ENCODE measurements at regions not wholly inside any gene's neighbourhood (a gene's known extent, or its start where the extent isn't known, plus 50 kb on each side); places are given as distances from the start of the nearest gene placed in this dataset.

DNA sequence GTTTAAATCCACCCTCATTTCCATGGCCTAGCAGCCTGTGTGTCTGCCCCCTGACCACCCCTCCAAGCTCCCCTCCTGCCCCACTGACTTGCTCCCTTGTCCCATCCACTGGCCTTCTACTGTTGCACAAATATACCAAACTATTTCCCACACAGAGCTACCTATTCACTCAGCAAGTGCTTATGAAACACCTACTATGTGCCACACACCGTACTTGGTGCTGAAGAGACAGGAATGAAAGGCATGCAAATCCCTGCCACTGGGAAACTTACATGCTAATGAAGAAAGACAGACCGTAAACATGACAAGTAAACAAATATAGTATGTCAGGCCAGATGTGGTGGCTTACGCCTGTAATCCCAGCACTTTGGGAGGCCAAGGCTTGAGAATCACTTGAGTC, 49.9 kb upstream of the CAPZB start:
- ChIA-PET POLR2A (no interaction called here), CTCF (interaction anchor here (0.7 kb wide), 1 partner anchor 651 kb away, joined by 4 read pairs; no protein-coding TSS in a partner anchor)

Data from activated CD8-positive, alpha-beta memory T cell treated with anti-CD3 and anti-CD28 coated beads for 36 hours (primary cell).